ENCODE measurements at regions not wholly inside any gene's neighbourhood (a gene's known extent, or its start where the extent isn't known, plus 50 kb on each side); places are given as distances from the start of the nearest gene placed in this dataset.

- TF ChIP-seq CTCF (IDR thresholded peaks at IDR 0.05): no peak
- H3K9me3 Mint-ChIP-seq: no peaks in the 10 kb centered on the region
- H3K36me3 Mint-ChIP-seq (ENCODE audit: low read depth): no peaks in the 10 kb centered on the region
- no peak overlapping the region for H3K27ac Mint-ChIP-seq
- H3K27me3 Mint-ChIP-seq (ENCODE audit: insufficient read depth): no peaks in the 10 kb centered on the region
- H3K4me3 Mint-ChIP-seq: no peak overlapping the region
- no peaks in the 10 kb centered on the region for H3K4me1 Mint-ChIP-seq (ENCODE audit: low read depth)
- DNase-seq: no peak
Observed at GRCh38 chr4:66655505-66655904, 889.8 kb downstream of the CENPC start.

- DNase-seq: no peak
- Mint-ChIP-seq H3K36me3 (ENCODE audit: low read depth) (no peaks in the 10 kb centered on the region), H3K4me3 (no peak overlapping the region), H3K27ac (no peak overlapping the region), H3K9me3 (peaks cover 4% of the 10 kb centered on the region), H3K4me1 (ENCODE audit: low read depth) (no peaks in the 10 kb centered on the region), H3K27me3 (ENCODE audit: insufficient read depth) (no peaks in the 10 kb centered on the region)
- TF ChIP-seq CTCF (IDR thresholded peaks at IDR 0.05): no peak
Observed at GRCh38 chr4:66653937-66654336, 891.4 kb downstream of the CENPC start.

- TF ChIP-seq CTCF (IDR thresholded peaks at IDR 0.05): no peak
- H3K4me1 Mint-ChIP-seq (ENCODE audit: low read depth): no peaks in the 10 kb centered on the region
- no peaks in the 10 kb centered on the region for H3K27me3 Mint-ChIP-seq (ENCODE audit: insufficient read depth)
- no peaks in the 10 kb centered on the region for H3K36me3 Mint-ChIP-seq (ENCODE audit: low read depth)
- no peak for DNase-seq
- H3K9me3 Mint-ChIP-seq: peaks cover 4% of the 10 kb centered on the region
- H3K27ac Mint-ChIP-seq: no peak overlapping the region
- H3K4me3 Mint-ChIP-seq: no peak overlapping the region
Observed at GRCh38 chr4:66649236-66649635, 896.1 kb downstream of the CENPC start.

- Mint-ChIP-seq H3K27ac (no peak overlapping the region), H3K9me3 (peaks cover 4% of the 10 kb centered on the region), H3K36me3 (ENCODE audit: low read depth) (no peaks in the 10 kb centered on the region), H3K4me3 (no peak overlapping the region), H3K4me1 (ENCODE audit: low read depth) (no peaks in the 10 kb centered on the region), H3K27me3 (ENCODE audit: insufficient read depth) (no peaks in the 10 kb centered on the region)
- no peak for TF ChIP-seq CTCF (IDR thresholded peaks at IDR 0.05)
- no peak for DNase-seq
Observed at GRCh38 chr4:66647926-66648325, 897.4 kb downstream of the CENPC start.

GRCh38 chr4:66647476-66647875, 897.8 kb downstream of the CENPC start:
- Mint-ChIP-seq H3K4me3 (no peak overlapping the region), H3K9me3 (peaks cover 4% of the 10 kb centered on the region), H3K27me3 (ENCODE audit: insufficient read depth) (no peaks in the 10 kb centered on the region), H3K36me3 (ENCODE audit: low read depth) (no peaks in the 10 kb centered on the region), H3K27ac (no peak overlapping the region), H3K4me1 (ENCODE audit: low read depth) (no peaks in the 10 kb centered on the region)
- no peak for TF ChIP-seq CTCF (IDR thresholded peaks at IDR 0.05)
- DNase-seq: no peak
